Osteoblast (primary cell): ENCODE measurements at regions not wholly inside any gene's neighbourhood (a gene's known extent, or its start where the extent isn't known, plus 50 kb on each side); places are given as distances from the start of the nearest gene placed in this dataset.

Experiments used
- DNase-seq: peaks from one replicate; pipeline ENCODE4 v3.0.0; 2011; ENCODE audit warnings: low spot score, mixed read lengths; ENCODE audit not compliant: insufficient read length; ENCODE audit errors: missing footprints
- H2AFZ ChIP-seq: 2 replicates; pipeline ENCODE4 v1.6.0; 2011; ENCODE audit warnings: mild to moderate bottlenecking, low read length
- H3K27ac ChIP-seq: 2 replicates; pipeline ENCODE4 v1.5.1; 2011; ENCODE audit warnings: mild to moderate bottlenecking, low read depth, low read length, moderate library complexity
- H3K27me3 ChIP-seq: 2 replicates; pipeline ENCODE4 v1.6.0; 2012; ENCODE audit warnings: mild to moderate bottlenecking, control low read depth, inconsistent platforms, low read length, moderate library complexity; ENCODE audit not compliant: insufficient read depth
- H3K36me3 ChIP-seq: 2 replicates; pipeline ENCODE4 v1.5.1; 2011; ENCODE audit warnings: mild to moderate bottlenecking, low read length, control low read depth, moderate library complexity; ENCODE audit not compliant: insufficient read depth
- H3K4me1 ChIP-seq: 2 replicates; pipeline ENCODE4 v1.5.1; 2011; ENCODE audit warnings: mild to moderate bottlenecking, low read length, control low read depth, moderate library complexity; ENCODE audit not compliant: insufficient read depth
- H3K4me2 ChIP-seq: 2 replicates; pipeline ENCODE4 v1.6.0; 2011; ENCODE audit warnings: mild to moderate bottlenecking, low read length; ENCODE audit not compliant: insufficient read depth
- H3K4me3 ChIP-seq: fragments of 200-600 bp; sonication (generic); 3 replicates; pipeline ENCODE4 v1.5.1; 2012; ENCODE audit warnings: mild to moderate bottlenecking, low read length, inconsistent platforms; ENCODE audit not compliant: insufficient read depth
- H3K79me2 ChIP-seq: 2 replicates; pipeline ENCODE4 v1.6.0; 2012; ENCODE audit warnings: mild to moderate bottlenecking, low read length, control low read depth, inconsistent platforms; ENCODE audit not compliant: insufficient read depth
- H3K9me3 ChIP-seq: 2 replicates; pipeline ENCODE4 v1.5.1; 2011; ENCODE audit warnings: low read depth, low read length, control low read depth
- H4K20me1 ChIP-seq: 2 replicates; pipeline ENCODE4 v1.6.0; 2012; ENCODE audit warnings: mild to moderate bottlenecking, low read length, control low read depth; ENCODE audit not compliant: insufficient read depth
- TF ChIP-seq, protein P1 (sequence below): IDR thresholded peaks from 2 replicates; pipeline ENCODE4 v1.5.1; 2011; ENCODE audit warnings: mild to moderate bottlenecking, low read depth, low read length, moderate library complexity; ENCODE audit errors: extremely low read depth

DNA sequence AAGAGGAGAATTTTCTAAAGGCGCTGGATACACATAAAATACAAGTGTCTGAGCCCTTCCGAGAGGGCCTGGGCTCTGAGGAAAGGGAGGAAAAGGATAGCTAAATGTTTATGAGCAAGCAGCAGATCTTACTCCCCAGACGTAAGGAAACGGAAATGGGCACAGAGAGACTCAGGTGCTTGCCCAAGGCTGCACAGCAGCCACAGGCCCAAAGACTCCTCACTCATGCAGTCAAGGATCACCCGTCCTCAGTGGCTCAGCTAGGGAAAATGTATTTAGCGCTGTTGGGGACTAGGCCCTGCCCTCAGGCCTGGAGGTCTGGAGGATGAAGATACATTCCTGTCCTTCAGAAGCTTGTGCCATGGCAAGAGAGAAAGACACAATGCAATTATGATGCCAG is 107.2 kb upstream of the SYT13 start:
- H3K27me3 ChIP-seq: peaks cover 5% of the 10 kb centered on the region
- H3K4me3 ChIP-seq: no peak overlapping the region
- H3K9me3 ChIP-seq: no peaks in the 10 kb centered on the region
- no peaks in the 10 kb centered on the region for H3K36me3 ChIP-seq
- H2AFZ ChIP-seq: no peak overlapping the region
- DNase-seq: no peak
- H4K20me1 ChIP-seq: no peaks in the 10 kb centered on the region
- TF ChIP-seq, protein P1, sequence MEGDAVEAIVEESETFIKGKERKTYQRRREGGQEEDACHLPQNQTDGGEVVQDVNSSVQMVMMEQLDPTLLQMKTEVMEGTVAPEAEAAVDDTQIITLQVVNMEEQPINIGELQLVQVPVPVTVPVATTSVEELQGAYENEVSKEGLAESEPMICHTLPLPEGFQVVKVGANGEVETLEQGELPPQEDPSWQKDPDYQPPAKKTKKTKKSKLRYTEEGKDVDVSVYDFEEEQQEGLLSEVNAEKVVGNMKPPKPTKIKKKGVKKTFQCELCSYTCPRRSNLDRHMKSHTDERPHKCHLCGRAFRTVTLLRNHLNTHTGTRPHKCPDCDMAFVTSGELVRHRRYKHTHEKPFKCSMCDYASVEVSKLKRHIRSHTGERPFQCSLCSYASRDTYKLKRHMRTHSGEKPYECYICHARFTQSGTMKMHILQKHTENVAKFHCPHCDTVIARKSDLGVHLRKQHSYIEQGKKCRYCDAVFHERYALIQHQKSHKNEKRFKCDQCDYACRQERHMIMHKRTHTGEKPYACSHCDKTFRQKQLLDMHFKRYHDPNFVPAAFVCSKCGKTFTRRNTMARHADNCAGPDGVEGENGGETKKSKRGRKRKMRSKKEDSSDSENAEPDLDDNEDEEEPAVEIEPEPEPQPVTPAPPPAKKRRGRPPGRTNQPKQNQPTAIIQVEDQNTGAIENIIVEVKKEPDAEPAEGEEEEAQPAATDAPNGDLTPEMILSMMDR: no peak
- no peak overlapping the region for H3K27ac ChIP-seq
- H3K79me2 ChIP-seq: no peaks in the 10 kb centered on the region
- H3K4me1 ChIP-seq: peaks cover 14% of the 10 kb centered on the region
- H3K4me2 ChIP-seq: no peak overlapping the region

DNA sequence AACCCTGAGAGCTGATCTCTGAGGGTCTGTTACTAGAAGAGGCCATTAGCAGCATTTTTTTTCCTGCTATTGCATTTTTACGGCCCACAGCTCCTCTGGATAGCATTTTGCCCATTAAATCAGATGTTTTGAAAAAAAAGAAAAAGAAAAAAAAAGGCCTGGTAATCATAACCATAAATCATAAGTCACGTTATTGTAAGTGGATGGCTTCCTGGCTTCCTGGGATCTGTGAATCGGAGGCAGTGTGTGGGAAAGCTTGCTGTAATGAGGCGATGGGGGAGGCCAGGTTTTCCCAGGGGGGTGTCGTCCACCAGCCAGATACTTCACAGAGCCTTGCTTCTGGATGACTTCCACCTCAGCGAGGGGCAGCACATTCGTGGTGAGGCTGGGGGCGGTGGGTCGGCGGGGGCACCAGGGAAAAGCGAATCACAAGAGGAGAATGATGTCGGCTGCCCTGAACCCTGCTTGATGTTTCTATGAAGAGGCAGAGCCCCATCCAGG is 106.5 kb upstream of the SYT13 start:
- no peak for DNase-seq
- TF ChIP-seq, protein P1: no peak
- peaks cover 5% of the 10 kb centered on the region for H3K27me3 ChIP-seq
- H3K4me3 ChIP-seq: no peak overlapping the region
- H3K27ac ChIP-seq: no peak overlapping the region
- no peaks in the 10 kb centered on the region for H3K36me3 ChIP-seq
- H3K4me1 ChIP-seq: peaks cover 15% of the 10 kb centered on the region
- H3K4me2 ChIP-seq: no peak overlapping the region
- H4K20me1 ChIP-seq: no peaks in the 10 kb centered on the region
- no peak overlapping the region for H2AFZ ChIP-seq
- H3K79me2 ChIP-seq: no peaks in the 10 kb centered on the region
- H3K9me3 ChIP-seq: no peaks in the 10 kb centered on the region

DNA sequence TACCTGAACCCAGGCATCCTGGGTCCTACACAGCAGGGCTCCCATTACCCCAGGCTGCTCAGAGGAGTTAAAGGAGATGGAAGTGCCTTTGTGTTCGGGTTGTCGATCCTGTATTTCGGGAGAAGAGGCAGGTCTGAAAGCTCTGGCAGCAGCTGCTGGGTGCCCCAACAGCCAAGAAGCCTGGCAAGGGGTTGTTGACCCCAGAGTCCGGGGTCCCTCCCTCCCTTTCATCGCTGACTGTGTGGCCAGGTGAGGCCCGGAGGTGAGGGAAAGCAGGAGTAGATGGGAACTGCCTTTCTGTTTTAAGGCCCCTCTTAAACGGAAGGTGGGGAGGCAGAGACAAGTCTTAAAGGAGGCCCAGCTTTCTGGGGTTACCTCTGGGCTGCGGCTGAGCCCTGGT is 106.0 kb upstream of the SYT13 start:
- Histone ChIP-seq H3K79me2 (no peaks in the 10 kb centered on the region), H3K36me3 (no peaks in the 10 kb centered on the region), H2AFZ (no peak overlapping the region), H3K4me3 (no peak overlapping the region), H3K27ac (no peak overlapping the region), H3K9me3 (no peaks in the 10 kb centered on the region), H3K4me2 (no peak overlapping the region), H3K4me1 (peaks cover 15% of the 10 kb centered on the region), H3K27me3 (peaks cover 5% of the 10 kb centered on the region), H4K20me1 (no peaks in the 10 kb centered on the region)
- TF ChIP-seq, protein P1: no peak
- DNase-seq: no peak

DNA sequence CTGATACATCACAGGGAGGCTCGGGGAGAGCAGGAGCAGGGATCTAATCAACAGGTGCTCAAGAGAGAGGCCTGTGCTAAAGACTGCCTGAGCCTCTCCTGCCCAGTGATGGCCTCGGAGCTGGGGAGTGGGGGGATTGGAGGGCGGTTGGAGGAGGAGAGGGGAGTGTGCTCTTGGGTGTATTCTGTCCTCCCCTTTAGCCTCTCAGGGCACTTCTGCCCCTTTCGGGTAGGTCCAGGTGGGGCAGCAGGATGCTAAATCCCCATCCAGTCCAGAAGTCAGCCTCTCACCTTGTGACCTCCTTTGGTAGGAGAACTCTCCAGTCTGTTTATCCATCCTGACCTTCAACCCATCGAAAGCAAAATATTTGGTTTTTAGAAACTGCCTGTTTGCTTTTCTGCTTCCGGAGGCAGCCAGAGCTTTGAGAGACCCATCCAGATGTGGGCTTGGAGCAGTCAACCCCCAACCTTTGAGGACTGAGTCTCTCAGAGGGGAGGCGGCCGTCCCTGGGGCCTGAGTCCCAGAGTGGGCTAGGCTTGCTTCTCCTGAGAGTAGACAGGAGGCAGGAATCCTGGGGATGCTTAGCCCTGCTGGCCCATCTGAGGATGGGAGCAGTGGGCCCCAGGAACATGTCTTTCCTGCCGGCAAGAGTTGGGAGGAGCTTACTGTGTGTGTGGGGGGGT is 105.2 kb upstream of the SYT13 start:
- Histone ChIP-seq H3K4me3 (no peak overlapping the region), H3K9me3 (no peaks in the 10 kb centered on the region), H4K20me1 (no peaks in the 10 kb centered on the region), H3K36me3 (no peaks in the 10 kb centered on the region), H3K27me3 (peaks cover 5% of the 10 kb centered on the region), H3K4me2 (no peak overlapping the region), H3K27ac (no peak overlapping the region), H3K79me2 (no peaks in the 10 kb centered on the region), H3K4me1 (peaks cover 15% of the 10 kb centered on the region), H2AFZ (no peak overlapping the region)
- DNase-seq: no peak
- TF ChIP-seq, protein P1: no peak
